GM23338 (cell line): ENCODE measurements at regions not wholly inside any gene's neighbourhood (a gene's known extent, or its start where the extent isn't known, plus 50 kb on each side); places are given as distances from the start of the nearest gene placed in this dataset.

ENCODE experiments used
- ATAC-seq: fragments of 200-7000 bp; cut with Tn5 transposase; 3 replicates; pipeline ENCODE4 v1.9.1; 2020
- DNase-seq: peaks from one replicate; pipeline ENCODE4 v3.0.0-alpha.2; 2015; ENCODE audit warnings: low spot score
- H2AFZ ChIP-seq: fragments of 200-600 bp; sonication (generic); 2 replicates; pipeline ENCODE4 v1.8.0; 2016; ENCODE audit warnings: antibody characterized with exemption, mild to moderate bottlenecking, moderate library complexity
- H3F3A ChIP-seq: fragments of 200-600 bp; sonication (generic); replicated peaks from 2 replicates; pipeline ENCODE4 v1.8.0; 2017; ENCODE audit warnings: antibody characterized with exemption, mixed run types, low read depth
- H3K27ac ChIP-seq: fragments of 200-600 bp; sonication (generic); 2 replicates; pipeline ENCODE4 v1.6.1; 2016; ENCODE audit warnings: low read depth
- H3K27me3 ChIP-seq: fragments of 200-600 bp; sonication (generic); 2 replicates; pipeline ENCODE4 v1.8.0; 2016; ENCODE audit warnings: mild to moderate bottlenecking, mixed run types, moderate library complexity; ENCODE audit not compliant: insufficient read depth
- H3K36me3 ChIP-seq: fragments of 200-600 bp; sonication (generic); 2 replicates; pipeline ENCODE4 v1.8.0; 2016; ENCODE audit warnings: mild to moderate bottlenecking; ENCODE audit not compliant: insufficient read depth
- H3K4me1 ChIP-seq: fragments of 200-600 bp; sonication (generic); 2 replicates; pipeline ENCODE4 v1.8.0; 2016; ENCODE audit warnings: mild to moderate bottlenecking, moderate library complexity; ENCODE audit not compliant: insufficient read depth
- H3K4me2 ChIP-seq: fragments of 200-600 bp; sonication (generic); 2 replicates; pipeline ENCODE4 v1.7.1; 2017; ENCODE audit warnings: mixed run types
- H3K4me3 ChIP-seq: fragments of 200-600 bp; sonication (generic); 2 replicates; pipeline ENCODE4 v1.6.1; 2016; ENCODE audit warnings: mixed run types
- H3K79me2 ChIP-seq: fragments of 200-600 bp; sonication (generic); replicated peaks from 2 replicates; pipeline ENCODE4 v1.8.0; 2017; ENCODE audit warnings: mild to moderate bottlenecking; ENCODE audit not compliant: insufficient read depth
- H3K9me2 ChIP-seq: fragments of 200-600 bp; sonication (generic); 2 replicates; pipeline ENCODE4 v1.8.0; 2017; ENCODE audit not compliant: insufficient read depth
- H4K20me1 ChIP-seq: fragments of 200-600 bp; sonication (generic); replicated peaks from 2 replicates; pipeline ENCODE4 v1.8.0; 2017; ENCODE audit warnings: mild to moderate bottlenecking; ENCODE audit not compliant: insufficient read depth
- H3K27ac Mint-ChIP-seq: 2 replicates; pipeline ENCODE4 v1.8.0; 2020; ENCODE audit warnings: inconsistent platforms, mild to moderate bottlenecking, moderate library complexity, mixed read lengths
- H3K27me3 Mint-ChIP-seq: 3 replicates; pipeline ENCODE4 v1.8.0; 2022; ENCODE audit warnings: low read depth, mild to moderate bottlenecking, moderate library complexity, mixed read lengths, inconsistent platforms; ENCODE audit not compliant: insufficient read depth, poor library complexity
- H3K36me3 Mint-ChIP-seq: 3 replicates; pipeline ENCODE4 v1.8.0; 2021; ENCODE audit warnings: low read depth, mild to moderate bottlenecking, inconsistent platforms, moderate library complexity, mixed read lengths
- H3K4me1 Mint-ChIP-seq: 3 replicates; pipeline ENCODE4 v1.8.0; 2020; ENCODE audit warnings: mild to moderate bottlenecking, inconsistent platforms, mixed read lengths
- H3K4me3 Mint-ChIP-seq: 3 replicates; pipeline ENCODE4 v1.8.0; 2021; ENCODE audit warnings: moderate library complexity, mild to moderate bottlenecking, inconsistent platforms, mixed read lengths
- H3K9me3 Mint-ChIP-seq: 3 replicates; pipeline ENCODE4 v1.8.0; 2020; ENCODE audit warnings: moderate library complexity, mild to moderate bottlenecking, inconsistent platforms, mixed read lengths
- CREB1 ChIP-seq: fragments of 250-450 bp; sonication (Bioruptor Pico); IDR thresholded peaks from 2 replicates; pipeline ENCODE4 v1.5.0; 2020; ENCODE audit warnings: low read depth, mild to moderate bottlenecking, moderate library complexity
- CTCF ChIP-seq, 2 experiments: fragments of 200-600 bp in 1 of 2; sonication (generic) in 1 of 2; conservative IDR thresholded peaks; 2 replicates each; pipeline versions ENCODE4 v1.5.1 to v1.6.1; 2016 to 2017; ENCODE audit warnings: antibody characterized with exemption in 2 of 2, low read depth in 2 of 2, mild to moderate bottlenecking in 2 of 2, moderate library complexity in 1 of 2
- ETS1 ChIP-seq: IDR thresholded peaks from 2 replicates; pipeline ENCODE4 v1.6.1; 2016; ENCODE audit warnings: antibody characterized with exemption
- EZH2phosphoT487 ChIP-seq: fragments of 200-600 bp; sonication (generic); IDR thresholded peaks from one replicate; pipeline ENCODE4 v1.8.1; 2018; ENCODE audit warnings: antibody characterized with exemption; ENCODE audit not compliant: unreplicated experiment
- JUNB ChIP-seq: IDR thresholded peaks from one replicate; pipeline ENCODE4 v1.6.1; 2016; ENCODE audit warnings: antibody characterized with exemption; ENCODE audit not compliant: unreplicated experiment
- NANOG ChIP-seq: IDR thresholded peaks from 2 replicates; pipeline ENCODE4 v1.6.1; 2016; ENCODE audit warnings: antibody characterized with exemption, borderline replicate concordance
- POLR2AphosphoS5 ChIP-seq: IDR thresholded peaks from 2 replicates; pipeline ENCODE4 v1.6.1; 2016; ENCODE audit warnings: antibody characterized with exemption, low read depth
- STAT1 ChIP-seq: IDR thresholded peaks from one replicate; pipeline ENCODE4 v1.6.1; 2016; ENCODE audit warnings: antibody characterized with exemption; ENCODE audit not compliant: unreplicated experiment
- ZNF114 ChIP-seq: fragments of 250-450 bp; sonication (Bioruptor Pico); IDR thresholded peaks from 2 replicates; pipeline ENCODE4 v1.5.0; 2020; ENCODE audit warnings: mild to moderate bottlenecking, moderate library complexity
- ZNF331 ChIP-seq: fragments of 250-450 bp; sonication (Bioruptor Pico); IDR thresholded peaks from 2 replicates; pipeline ENCODE4 v1.5.0; 2020; ENCODE audit warnings: low read depth, mild to moderate bottlenecking, moderate library complexity
- ZNF462 ChIP-seq: fragments of 250-450 bp; sonication (Bioruptor Pico); IDR thresholded peaks from 2 replicates; pipeline ENCODE4 v1.5.0; 2020; ENCODE audit warnings: mild to moderate bottlenecking, moderate library complexity

- ATAC-seq, result no peak
- H3K27ac Mint-ChIP-seq, result no peak overlapping the region
- no peak for TF ChIP-seq ZNF331 (CRISPR knock-in tag)
- TF ChIP-seq ZNF114 (CRISPR knock-in tag), result no peak
- no peak for TF ChIP-seq JUNB
- TF ChIP-seq POLR2AphosphoS5, result no peak
- no peak for TF ChIP-seq CTCF (conservative IDR thresholded peaks at IDR 0.05; ENCODE audit: low read depth in 2 of 2)
- no peak for TF ChIP-seq CREB1
- TF ChIP-seq STAT1, result no peak
- peak overlapping the region; percentile 35; the same call in 1 of the 2 replicates for H2AFZ ChIP-seq
- H3K36me3 ChIP-seq, result no peaks in the 10 kb centered on the region
- H3K9me2 ChIP-seq, result no peaks in the 10 kb centered on the region
- H3K4me2 ChIP-seq, result no peak overlapping the region
- H3K27me3 ChIP-seq, result no peaks in the 10 kb centered on the region
- DNase-seq, result no peak
- H3K4me1 ChIP-seq, result no peaks in the 10 kb centered on the region
- H3K4me1 Mint-ChIP-seq, result no peaks in the 10 kb centered on the region
- H4K20me1 ChIP-seq, result no peaks in the 10 kb centered on the region
- peaks cover 1% of the 10 kb centered on the region for H3K27me3 Mint-ChIP-seq
- H3K4me3 ChIP-seq, result no peak overlapping the region
- no peaks in the 10 kb centered on the region for H3K79me2 ChIP-seq
- H3F3A ChIP-seq, result no peaks in the 10 kb centered on the region
- H3K27ac ChIP-seq, result no peak overlapping the region
- no peaks in the 10 kb centered on the region for H3K9me3 Mint-ChIP-seq
- no peaks in the 10 kb centered on the region for H3K36me3 Mint-ChIP-seq
- H3K4me3 Mint-ChIP-seq, result no peak overlapping the region
Observed at GRCh38 chr4:178693816-178694215, 1251.6 kb upstream of the AGA start.

- Mint-ChIP-seq H3K27me3 (peaks cover 1% of the 10 kb centered on the region), H3K4me3 (no peak overlapping the region), H3K36me3 (no peaks in the 10 kb centered on the region), H3K9me3 (no peaks in the 10 kb centered on the region), H3K4me1 (no peaks in the 10 kb centered on the region), H3K27ac (no peak overlapping the region)
- no peak overlapping the region for H3K4me2 ChIP-seq
- no peaks in the 10 kb centered on the region for H4K20me1 ChIP-seq
- H3K36me3 ChIP-seq, result no peaks in the 10 kb centered on the region
- H3K9me2 ChIP-seq, result no peaks in the 10 kb centered on the region
- H3K27me3 ChIP-seq, result no peaks in the 10 kb centered on the region
- H3K27ac ChIP-seq, result no peak overlapping the region
- no peak for ATAC-seq
- H2AFZ ChIP-seq, result no peak overlapping the region
- H3F3A ChIP-seq, result no peaks in the 10 kb centered on the region
- no peak for DNase-seq
- H3K4me1 ChIP-seq, result no peaks in the 10 kb centered on the region
- no peak overlapping the region for H3K4me3 ChIP-seq
- no peaks in the 10 kb centered on the region for H3K79me2 ChIP-seq
- TF ChIP-seq CTCF (conservative IDR thresholded peaks at IDR 0.05; ENCODE audit: low read depth in 2 of 2), result no peak
- no peak for TF ChIP-seq NANOG
- TF ChIP-seq ZNF462 (CRISPR knock-in tag), result no peak
- no peak for TF ChIP-seq ZNF114 (CRISPR knock-in tag)
- no peak for TF ChIP-seq POLR2AphosphoS5
- no peak for TF ChIP-seq EZH2phosphoT487
- no peak for TF ChIP-seq ETS1
- no peak for TF ChIP-seq ZNF331 (CRISPR knock-in tag)
Observed at GRCh38 chr4:178696515-178696914, 1254.3 kb upstream of the AGA start.
